ENCODE measurements at regions not wholly inside any gene's neighbourhood (a gene's known extent, or its start where the extent isn't known, plus 50 kb on each side); places are given as distances from the start of the nearest gene placed in this dataset.

- TF ChIP-seq CTCF (IDR thresholded peaks at IDR 0.05 in 4 of 5, conservative IDR thresholded peaks at IDR 0.05 in 1 of 5) (no peak), POLR2A (IDR thresholded peaks at IDR 0.05) (no peak)
These were observed 462.2 kb upstream of the GRM3 start for GRCh38 chr7:86181474-86181873.
